ENCODE measurements at regions not wholly inside any gene's neighbourhood (a gene's known extent, or its start where the extent isn't known, plus 50 kb on each side); places are given as distances from the start of the nearest gene placed in this dataset.

DNA sequence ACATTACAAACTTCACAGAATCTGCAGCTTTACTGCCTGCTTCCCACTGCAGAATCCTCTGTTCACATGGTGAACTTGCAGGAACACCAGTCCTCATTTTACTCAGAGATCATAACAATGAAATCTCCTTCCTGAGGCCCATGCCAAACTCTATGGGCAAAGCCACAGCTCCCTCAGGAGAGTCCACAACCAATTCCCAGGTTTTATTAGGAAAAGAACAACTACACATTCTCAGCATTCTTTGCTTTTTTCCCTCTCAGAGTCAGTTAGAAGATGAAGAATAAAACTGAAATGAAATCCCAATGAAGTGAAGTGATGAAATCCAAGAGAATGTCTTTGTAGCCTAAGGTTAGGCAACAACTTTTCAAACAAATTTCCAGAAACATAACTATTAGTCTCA, 233.7 kb downstream of the DSEL start:
- Histone ChIP-seq H3K4me1 (ENCODE audit: control insufficient read depth, insufficient read depth, low read length) (no peaks in the 10 kb centered on the region), H3K27ac (ENCODE audit: low read length) (no peak overlapping the region), H3K4me3 (ENCODE audit: low read length) (no peak overlapping the region), H3K36me3 (ENCODE audit: control insufficient read depth, insufficient read depth, low read length) (no peaks in the 10 kb centered on the region), H3K27me3 (ENCODE audit: control insufficient read depth, insufficient read depth, low read length) (no peaks in the 10 kb centered on the region), H3K9me3 (ENCODE audit: control insufficient read depth, insufficient read depth, low read length) (no peaks in the 10 kb centered on the region)
- H3K36me3 Mint-ChIP-seq: no peaks in the 10 kb centered on the region
- no peak for DNase-seq
- H3K4me1 Mint-ChIP-seq: no peaks in the 10 kb centered on the region
- H3K9me3 Mint-ChIP-seq: peaks cover 2 to 7% of the 10 kb centered on the region in 2 donors
- H3K4me3 Mint-ChIP-seq: no peak overlapping the region
- TF ChIP-seq, protein P1, sequence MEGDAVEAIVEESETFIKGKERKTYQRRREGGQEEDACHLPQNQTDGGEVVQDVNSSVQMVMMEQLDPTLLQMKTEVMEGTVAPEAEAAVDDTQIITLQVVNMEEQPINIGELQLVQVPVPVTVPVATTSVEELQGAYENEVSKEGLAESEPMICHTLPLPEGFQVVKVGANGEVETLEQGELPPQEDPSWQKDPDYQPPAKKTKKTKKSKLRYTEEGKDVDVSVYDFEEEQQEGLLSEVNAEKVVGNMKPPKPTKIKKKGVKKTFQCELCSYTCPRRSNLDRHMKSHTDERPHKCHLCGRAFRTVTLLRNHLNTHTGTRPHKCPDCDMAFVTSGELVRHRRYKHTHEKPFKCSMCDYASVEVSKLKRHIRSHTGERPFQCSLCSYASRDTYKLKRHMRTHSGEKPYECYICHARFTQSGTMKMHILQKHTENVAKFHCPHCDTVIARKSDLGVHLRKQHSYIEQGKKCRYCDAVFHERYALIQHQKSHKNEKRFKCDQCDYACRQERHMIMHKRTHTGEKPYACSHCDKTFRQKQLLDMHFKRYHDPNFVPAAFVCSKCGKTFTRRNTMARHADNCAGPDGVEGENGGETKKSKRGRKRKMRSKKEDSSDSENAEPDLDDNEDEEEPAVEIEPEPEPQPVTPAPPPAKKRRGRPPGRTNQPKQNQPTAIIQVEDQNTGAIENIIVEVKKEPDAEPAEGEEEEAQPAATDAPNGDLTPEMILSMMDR (IDR thresholded peaks at IDR 0.05): no peak
- ATAC-seq: no peak
- intact Hi-C loops (cut with micrococcal nuclease): no loop called here
- H3K27ac Mint-ChIP-seq: no peak overlapping the region
- H3K27me3 Mint-ChIP-seq (ENCODE audit: low read depth in 2 of 2): no peaks in the 10 kb centered on the region

DNA sequence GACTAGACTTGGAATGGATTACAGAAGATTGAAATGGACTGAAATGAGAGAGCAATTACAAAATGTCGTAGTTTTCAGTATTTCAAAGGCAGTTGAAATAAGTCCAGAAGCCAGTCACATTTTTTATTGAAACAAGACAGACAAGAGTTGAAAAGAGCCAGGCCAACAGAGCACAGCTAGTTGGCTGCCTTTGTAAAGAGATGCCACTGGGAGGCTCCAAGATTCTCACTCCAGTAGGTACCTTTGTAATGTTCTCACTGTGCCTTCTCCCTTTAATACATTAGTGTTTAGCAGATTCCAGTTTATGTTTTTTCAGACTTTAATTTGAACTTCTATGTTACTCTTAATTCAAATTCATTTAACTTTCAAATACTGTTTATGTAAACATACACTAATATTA, 234.8 kb downstream of the DSEL start:
- Mint-ChIP-seq H3K9me3 (peaks cover 2 to 7% of the 10 kb centered on the region in 2 donors), H3K4me3 (no peak overlapping the region), H3K27ac (no peak overlapping the region), H3K36me3 (no peaks in the 10 kb centered on the region), H3K4me1 (no peaks in the 10 kb centered on the region), H3K27me3 (ENCODE audit: low read depth in 2 of 2) (no peaks in the 10 kb centered on the region)
- H3K4me3 ChIP-seq (ENCODE audit: low read length): no peak overlapping the region
- 71% methylated on average over 1 of the region's 1 CpG for WGBS (ENCODE audit: insufficient coverage)
- DNase-seq (no peak), ATAC-seq (no peak)
- H3K27ac ChIP-seq (ENCODE audit: low read length): no peak overlapping the region
- TF ChIP-seq, protein P1 (IDR thresholded peaks at IDR 0.05): no peak
- intact Hi-C loops (cut with micrococcal nuclease): no loop called here
- H3K9me3 ChIP-seq (ENCODE audit: control insufficient read depth, insufficient read depth, low read length): no peaks in the 10 kb centered on the region
- no peaks in the 10 kb centered on the region for H3K4me1 ChIP-seq (ENCODE audit: control insufficient read depth, insufficient read depth, low read length)
- no peaks in the 10 kb centered on the region for H3K27me3 ChIP-seq (ENCODE audit: control insufficient read depth, insufficient read depth, low read length)
- H3K36me3 ChIP-seq (ENCODE audit: control insufficient read depth, insufficient read depth, low read length): no peaks in the 10 kb centered on the region

DNA sequence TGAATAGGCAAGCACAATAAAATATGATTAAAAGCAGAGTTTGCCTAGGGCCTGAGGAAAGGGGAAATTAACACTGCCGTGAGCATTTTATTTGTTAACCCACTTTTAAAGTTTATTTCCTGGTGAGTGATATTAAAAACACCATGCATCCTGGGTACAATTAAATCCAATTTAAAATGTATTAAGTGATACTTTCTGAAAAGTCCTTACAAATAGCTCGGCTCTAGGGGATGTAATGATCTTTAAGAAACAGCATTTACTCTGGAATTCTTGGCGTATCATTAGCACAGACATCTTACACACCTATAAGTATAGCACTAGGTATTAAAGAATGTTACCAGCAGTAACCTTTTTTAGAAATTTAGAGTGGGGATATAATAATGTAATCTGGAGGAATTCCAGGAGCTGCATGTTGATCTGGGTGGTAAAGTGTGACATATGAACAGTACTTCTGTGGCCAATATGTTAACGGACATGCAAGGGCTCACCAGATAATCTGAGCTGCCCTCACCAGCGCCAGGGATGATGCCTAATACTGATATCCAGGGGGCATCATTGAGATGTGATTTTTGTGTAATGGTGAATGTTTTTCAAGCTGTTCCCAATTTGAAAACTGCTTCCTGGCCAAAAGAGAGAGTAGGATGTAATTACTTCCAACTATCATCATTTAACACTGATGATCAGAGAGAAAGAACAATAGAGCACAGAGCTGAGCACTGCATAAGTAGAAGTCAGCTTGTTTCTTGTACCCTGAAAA, 235.9 kb downstream of the DSEL start:
- Mint-ChIP-seq H3K27me3 (ENCODE audit: low read depth in 2 of 2) (no peaks in the 10 kb centered on the region), H3K4me3 (no peak overlapping the region), H3K4me1 (no peaks in the 10 kb centered on the region), H3K9me3 (peaks cover 2 to 7% of the 10 kb centered on the region in 2 donors), H3K36me3 (no peaks in the 10 kb centered on the region), H3K27ac (no peak overlapping the region)
- Histone ChIP-seq H3K27me3 (ENCODE audit: control insufficient read depth, insufficient read depth, low read length) (no peaks in the 10 kb centered on the region), H3K36me3 (ENCODE audit: control insufficient read depth, insufficient read depth, low read length) (no peaks in the 10 kb centered on the region), H3K9me3 (ENCODE audit: control insufficient read depth, insufficient read depth, low read length) (no peaks in the 10 kb centered on the region), H3K4me1 (ENCODE audit: control insufficient read depth, insufficient read depth, low read length) (no peaks in the 10 kb centered on the region), H3K4me3 (ENCODE audit: low read length) (no peak overlapping the region), H3K27ac (ENCODE audit: low read length) (no peak overlapping the region)
- DNase-seq (no peak), ATAC-seq (no peak)
- 87% methylated on average over 2 of the region's 5 CpGs for WGBS (ENCODE audit: insufficient coverage)
- intact Hi-C loops (cut with micrococcal nuclease): no loop called here
- TF ChIP-seq, protein P1 (IDR thresholded peaks at IDR 0.05): no peak

DNA sequence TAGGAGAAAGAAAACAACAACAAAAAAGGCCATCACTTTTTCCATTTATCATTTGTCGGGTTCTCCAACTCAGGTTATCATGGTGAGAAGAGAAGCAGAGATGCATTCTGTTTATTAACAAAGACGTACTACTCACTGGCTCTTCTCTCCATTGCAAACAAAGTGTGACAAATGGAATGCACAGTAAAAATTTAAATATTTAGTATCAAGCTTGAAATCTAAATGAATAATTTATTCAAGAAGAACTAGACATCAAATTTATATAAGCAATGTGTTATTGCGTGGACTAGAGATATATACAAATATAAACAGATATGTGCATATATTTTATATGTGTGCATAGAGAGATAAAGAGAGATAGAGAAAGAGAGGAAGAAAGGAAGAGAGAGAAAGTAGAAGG, 236.5 kb downstream of the DSEL start:
- H3K27me3 Mint-ChIP-seq (ENCODE audit: low read depth in 2 of 2): no peaks in the 10 kb centered on the region
- H3K27ac ChIP-seq (ENCODE audit: low read length): no peak overlapping the region
- no peak overlapping the region for H3K4me3 Mint-ChIP-seq
- intact Hi-C loops (cut with micrococcal nuclease): no loop called here
- no peak overlapping the region for H3K27ac Mint-ChIP-seq
- H3K4me1 Mint-ChIP-seq: no peaks in the 10 kb centered on the region
- no peaks in the 10 kb centered on the region for H3K36me3 ChIP-seq (ENCODE audit: control insufficient read depth, insufficient read depth, low read length)
- TF ChIP-seq, protein P1 (IDR thresholded peaks at IDR 0.05): no peak
- no peaks in the 10 kb centered on the region for H3K9me3 ChIP-seq (ENCODE audit: control insufficient read depth, insufficient read depth, low read length)
- no peak overlapping the region for H3K4me3 ChIP-seq (ENCODE audit: low read length)
- peaks cover 2 to 5% of the 10 kb centered on the region in 2 donors for H3K9me3 Mint-ChIP-seq
- ATAC-seq (no peak), DNase-seq (no peak)
- no peaks in the 10 kb centered on the region for H3K4me1 ChIP-seq (ENCODE audit: control insufficient read depth, insufficient read depth, low read length)
- H3K36me3 Mint-ChIP-seq: no peaks in the 10 kb centered on the region
- H3K27me3 ChIP-seq (ENCODE audit: control insufficient read depth, insufficient read depth, low read length): no peaks in the 10 kb centered on the region
- no CpG with 5 or more reads among the region's 3 CpGs for WGBS (ENCODE audit: insufficient coverage)

All from natural killer cell (primary cell).